A673 (cell line): ENCODE measurements at regions not wholly inside any gene's neighbourhood (a gene's known extent, or its start where the extent isn't known, plus 50 kb on each side); places are given as distances from the start of the nearest gene placed in this dataset.

Experiments
- CTCF ChIP-seq: fragments of 300-800, 200-600 bp; sonication (generic); conservative IDR thresholded peaks from 2 replicates; pipeline ENCODE4 v1.5.1; 2017; ENCODE audit warnings: low read depth, mild to moderate bottlenecking, antibody characterized with exemption, low read length, moderate library complexity, mixed read lengths
- EZH2 ChIP-seq: fragments of 200-600 bp; sonication (generic); IDR thresholded peaks from 2 replicates; pipeline ENCODE4 v1.6.1; 2017; ENCODE audit warnings: borderline replicate concordance, low read depth, mild to moderate bottlenecking, mixed read lengths, antibody characterized with exemption, low read length; ENCODE audit not compliant: poor library complexity, severe bottlenecking

GRCh38 chr20:39717936-39718335 lies 755.8 kb downstream of the DHX35 start:
- no peak for TF ChIP-seq EZH2
- no peak for TF ChIP-seq CTCF
